Upper lobe of left lung (tissue), 6 donors: ENCODE measurements at regions not wholly inside any gene's neighbourhood (a gene's known extent, or its start where the extent isn't known, plus 50 kb on each side); places are given as distances from the start of the nearest gene placed in this dataset.

Source experiments
- ATAC-seq, 2 donors: fragments of 200-7000 bp; cut with Tn5 transposase; one replicate each; pipeline ENCODE4 v1.9.1; 2022; ENCODE audit warnings: mild to moderate bottlenecking in 2 of 2, moderate library complexity in 2 of 2; ENCODE audit not compliant: low FRiP score in 2 of 2
- DNase-seq, 2 donors: peaks; one replicate each; pipeline ENCODE4 v3.0.0-alpha.2; 2019 to 2020
- H3K27ac ChIP-seq, 4 donors: fragments of 200-600 bp; sonication (generic); one replicate each; pipeline ENCODE4 v1.5.1; 2016 to 2019
- H3K27me3 ChIP-seq, 4 donors: fragments of 200-600 bp; sonication (generic); one replicate each; pipeline ENCODE4 v1.5.1; 2017 to 2019
- H3K36me3 ChIP-seq, 4 donors: fragments of 200-600 bp; sonication (generic); one replicate each; pipeline ENCODE4 v1.5.1; 2016 to 2019
- H3K4me1 ChIP-seq, 4 donors: fragments of 200-600 bp; sonication (generic); one replicate each; pipeline ENCODE4 v1.5.1; 2018 to 2019
- H3K4me3 ChIP-seq, 4 donors: fragments of 200-600 bp; sonication (generic); one replicate each; pipeline ENCODE4 v1.5.1; 2017 to 2019; ENCODE audit warnings: mild to moderate bottlenecking in 2 of 4, moderate library complexity in 1 of 4
- H3K9me3 ChIP-seq, 4 donors: fragments of 200-600 bp; sonication (generic); one replicate each; pipeline ENCODE4 v1.5.1; 2018 to 2019
- CTCF ChIP-seq, 6 experiments: fragments of 450-650 bp in 4 of 6; fragments of 200-600 bp in 2 of 6; sonication (generic) in 2 of 6; IDR thresholded peaks; one replicate each; pipeline ENCODE4 v1.5.1; 2016 to 2019; ENCODE audit warnings: antibody characterized with exemption in 6 of 6
- EP300 ChIP-seq, 4 donors: sonication (generic); formaldehyde crosslinking; IDR thresholded peaks; one replicate each; pipeline ENCODE4 v1.5.1; 2017; ENCODE audit warnings: antibody characterized with exemption in 4 of 4, control low read depth in 2 of 4
- POLR2A ChIP-seq, 4 donors: fragments of 450-650 bp; IDR thresholded peaks; one replicate each; pipeline ENCODE4 v1.5.1; 2016 to 2017; ENCODE audit warnings: antibody characterized with exemption in 4 of 4, mild to moderate bottlenecking in 2 of 4
- POLR2AphosphoS5 ChIP-seq, 2 donors: sonication (generic); formaldehyde crosslinking; IDR thresholded peaks; one replicate each; pipeline ENCODE4 v1.5.1; 2017; ENCODE audit warnings: antibody characterized with exemption in 2 of 2
- WGBS, 2 donors: methylation state at CpG; one replicate each; pipeline ENCODE4 v1.1.5; 2017 to 2018; 5-methylcytosine and 5-hydroxymethylcytosine counted together
- donor health status: DM: no; HTN: no; CAD: no; lungs with moderate emphysema.
- donor health status: DM: no; HTN: yes; CAD: no; lungs with severe emphysema.

DNA sequence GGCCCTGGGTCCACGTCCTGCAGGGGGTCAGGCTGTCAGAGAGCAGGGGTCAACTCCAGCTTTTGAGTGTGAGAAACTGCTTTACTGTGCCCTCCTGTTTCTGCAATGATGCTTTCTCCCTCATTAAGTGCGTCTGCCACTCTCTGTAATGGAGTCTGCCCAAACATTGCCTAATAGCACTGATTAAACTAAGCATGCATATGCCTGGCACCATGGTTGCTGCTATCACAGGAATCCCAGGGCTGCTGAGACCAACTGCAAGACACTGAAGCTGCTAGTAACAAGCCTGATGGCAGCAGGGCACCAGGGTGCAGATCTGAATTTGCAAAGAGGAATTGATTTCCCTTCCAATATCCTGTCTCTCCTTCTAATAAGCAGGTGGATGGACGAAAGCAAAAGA, 125.3 kb downstream of the SLC24A2 start:
- Histone ChIP-seq H3K27me3 (no peaks in the 10 kb centered on the region), H3K4me3 (no peak overlapping the region), H3K9me3 (no peaks in the 10 kb centered on the region), H3K4me1 (no peaks in the 10 kb centered on the region), H3K36me3 (no peaks in the 10 kb centered on the region), H3K27ac (no peak overlapping the region)
- TF ChIP-seq POLR2A (IDR thresholded peaks at IDR 0.05) (no peak), POLR2AphosphoS5 (IDR thresholded peaks at IDR 0.05) (no peak), CTCF (IDR thresholded peaks at IDR 0.05) (no peak), EP300 (IDR thresholded peaks at IDR 0.05) (no peak)
- DNase-seq (no peak), ATAC-seq (no peak)
- 55 to 69% methylated on average over 1 to 3 of the region's 3 CpGs for WGBS, 2 donors

- WGBS, 2 donors: 84 to 87% methylated on average over 6 of the region's 6 CpGs
- DNase-seq (no peak), ATAC-seq (no peak)
- H3K36me3 ChIP-seq: no peaks in the 10 kb centered on the region
- H3K27ac ChIP-seq: no peak overlapping the region
- H3K4me1 ChIP-seq: no peaks in the 10 kb centered on the region
- no peaks in the 10 kb centered on the region for H3K9me3 ChIP-seq
- no peaks in the 10 kb centered on the region for H3K27me3 ChIP-seq
- TF ChIP-seq POLR2A (IDR thresholded peaks at IDR 0.05) (no peak), EP300 (IDR thresholded peaks at IDR 0.05) (no peak), CTCF (IDR thresholded peaks at IDR 0.05) (no peak), POLR2AphosphoS5 (IDR thresholded peaks at IDR 0.05) (no peak)
- H3K4me3 ChIP-seq: no peak overlapping the region
Observed at GRCh38 chr9:19662213-19662612, 126.6 kb downstream of the SLC24A2 start.

- DNase-seq: no peak
Observed at GRCh38 chr9:19660019-19660418, 128.8 kb downstream of the SLC24A2 start.

GRCh38 chr9:19656704-19657103, 132.1 kb downstream of the SLC24A2 start:
- TF ChIP-seq EP300 (IDR thresholded peaks at IDR 0.05) (no peak), POLR2A (IDR thresholded peaks at IDR 0.05) (no peak), POLR2AphosphoS5 (IDR thresholded peaks at IDR 0.05) (no peak), CTCF (IDR thresholded peaks at IDR 0.05) (no peak)
- H3K27me3 ChIP-seq: no peaks in the 10 kb centered on the region
- no peaks in the 10 kb centered on the region for H3K9me3 ChIP-seq
- no peak for DNase-seq
- 67 to 77% methylated on average over 4 of the region's 4 CpGs for WGBS, 2 donors
- no peak overlapping the region for H3K27ac ChIP-seq
- no peak for ATAC-seq
- H3K4me1 ChIP-seq: no peaks in the 10 kb centered on the region
- no peaks in the 10 kb centered on the region for H3K36me3 ChIP-seq
- H3K4me3 ChIP-seq: no peak overlapping the region

More at GRCh38 chr9:19660019-19660418, 128.8 kb downstream of the SLC24A2 start:
- no peak for ATAC-seq
- Histone ChIP-seq H3K4me3 (no peak overlapping the region), H3K27me3 (no peaks in the 10 kb centered on the region), H3K36me3 (no peaks in the 10 kb centered on the region), H3K27ac (no peak overlapping the region), H3K4me1 (no peaks in the 10 kb centered on the region), H3K9me3 (no peaks in the 10 kb centered on the region)
- 37% methylated on average over 6 of the region's 6 CpGs for WGBS, 2 donors
- TF ChIP-seq POLR2A (IDR thresholded peaks at IDR 0.05) (no peak), POLR2AphosphoS5 (IDR thresholded peaks at IDR 0.05) (no peak), CTCF (IDR thresholded peaks at IDR 0.05) (no peak), EP300 (IDR thresholded peaks at IDR 0.05) (no peak)

DNA sequence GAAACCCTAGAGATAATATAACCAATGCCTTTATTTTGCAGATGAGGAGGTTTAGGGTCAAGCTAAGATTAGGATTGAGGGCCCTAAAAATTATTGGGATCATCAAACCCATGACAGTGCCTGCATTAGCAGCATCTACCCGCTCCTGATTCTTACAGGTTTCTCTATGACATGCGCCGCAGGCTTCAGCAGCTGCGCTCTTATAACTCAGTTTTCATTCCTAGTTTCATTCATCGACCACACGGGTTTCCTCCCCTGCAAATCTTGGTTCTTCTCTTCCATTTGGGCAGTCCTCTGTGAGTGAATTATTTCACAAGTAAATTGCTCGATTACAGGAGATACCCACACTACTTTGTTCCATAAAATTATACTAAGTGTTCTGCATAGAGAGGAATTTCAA, 137.2 kb downstream of the SLC24A2 start:
- Histone ChIP-seq H3K36me3 (no peaks in the 10 kb centered on the region), H3K27ac (no peak overlapping the region), H3K4me1 (no peaks in the 10 kb centered on the region), H3K27me3 (no peaks in the 10 kb centered on the region), H3K4me3 (no peak overlapping the region), H3K9me3 (no peaks in the 10 kb centered on the region)
- ATAC-seq (no peak), DNase-seq (no peak)
- WGBS, 2 donors: 82 to 92% methylated on average over 7 of the region's 7 CpGs
- TF ChIP-seq POLR2A (IDR thresholded peaks at IDR 0.05) (no peak), CTCF (IDR thresholded peaks at IDR 0.05) (no peak), POLR2AphosphoS5 (IDR thresholded peaks at IDR 0.05) (no peak), EP300 (IDR thresholded peaks at IDR 0.05) (no peak)
